Large intestine (tissue), 3 donors: ENCODE measurements at regions not wholly inside any gene's neighbourhood (a gene's known extent, or its start where the extent isn't known, plus 50 kb on each side); places are given as distances from the start of the nearest gene placed in this dataset.

Experiments used
- DNase-seq, 2 donors: peaks; one replicate each; pipeline versions ENCODE4 v3.0.0 to v3.0.0-alpha.2; 2013
- H3K27ac ChIP-seq: one replicate; pipeline ENCODE4 v1.5.1; 2013; ENCODE audit warnings: low read length
- H3K27me3 ChIP-seq: 2 replicates; pipeline ENCODE4 v1.6.1; 2013; ENCODE audit warnings: low read length; ENCODE audit not compliant: control insufficient read depth, insufficient read depth
- H3K36me3 ChIP-seq: 2 replicates; pipeline ENCODE4 v1.6.1; 2013; ENCODE audit warnings: low read length; ENCODE audit not compliant: control insufficient read depth, insufficient read depth
- H3K4me1 ChIP-seq: one replicate; pipeline ENCODE4 v1.6.1; 2013; ENCODE audit warnings: low read length; ENCODE audit not compliant: control insufficient read depth, insufficient read depth
- H3K4me3 ChIP-seq: one replicate; pipeline ENCODE4 v1.5.1; 2013; ENCODE audit warnings: low read length
- H3K9me3 ChIP-seq: one replicate; pipeline ENCODE4 v1.6.1; 2013; ENCODE audit warnings: mild to moderate bottlenecking, low read depth, low read length, moderate library complexity; ENCODE audit not compliant: control insufficient read depth
- WGBS: methylation state at CpG from one replicate; pipeline ENCODE4 v1.1.5; 2013; ENCODE audit warnings: low lambda C conversion rate; ENCODE audit not compliant: insufficient coverage; 5-methylcytosine and 5-hydroxymethylcytosine counted together

- Histone ChIP-seq H3K27me3 (no peaks in the 10 kb centered on the region), H3K4me1 (no peaks in the 10 kb centered on the region), H3K27ac (no peak overlapping the region), H3K36me3 (no peaks in the 10 kb centered on the region), H3K9me3 (no peaks in the 10 kb centered on the region), H3K4me3 (no peak overlapping the region)
- DNase-seq, result no peak
- 64% methylated on average over 4 of the region's 5 CpGs for WGBS
Observed at GRCh38 chr21:22444990-22445389, 1446.8 kb downstream of the NCAM2 start.

- Histone ChIP-seq H3K36me3 (no peaks in the 10 kb centered on the region), H3K9me3 (no peaks in the 10 kb centered on the region), H3K27ac (no peak overlapping the region), H3K27me3 (no peaks in the 10 kb centered on the region), H3K4me1 (no peaks in the 10 kb centered on the region), H3K4me3 (no peak overlapping the region)
- no peak for DNase-seq
- 88% methylated on average over 1 of the region's 1 CpG for WGBS
Observed at GRCh38 chr21:22450507-22450906, 1452.3 kb downstream of the NCAM2 start.

GRCh38 chr21:22456241-22456640, 1458.0 kb downstream of the NCAM2 start:
- DNase-seq, result no peak
- Histone ChIP-seq H3K4me1 (no peaks in the 10 kb centered on the region), H3K27ac (no peak overlapping the region), H3K27me3 (no peaks in the 10 kb centered on the region), H3K4me3 (no peak overlapping the region), H3K9me3 (no peaks in the 10 kb centered on the region), H3K36me3 (no peaks in the 10 kb centered on the region)
- WGBS, result 80% methylated on average over 1 of the region's 2 CpGs

- H3K27me3 ChIP-seq, result no peaks in the 10 kb centered on the region
- H3K9me3 ChIP-seq, result no peaks in the 10 kb centered on the region
- no peak overlapping the region for H3K27ac ChIP-seq
- H3K36me3 ChIP-seq, result no peaks in the 10 kb centered on the region
- WGBS, result no CpG with 5 or more reads among the region's 1 CpG
- no peak for DNase-seq
- no peak overlapping the region for H3K4me3 ChIP-seq
- no peaks in the 10 kb centered on the region for H3K4me1 ChIP-seq
Observed at GRCh38 chr21:22468893-22469292, 1470.7 kb downstream of the NCAM2 start.

GRCh38 chr21:22474403-22474802, 1476.2 kb downstream of the NCAM2 start:
- no peak overlapping the region for H3K4me3 ChIP-seq
- no peak overlapping the region for H3K27ac ChIP-seq
- DNase-seq, result no peak
- no peaks in the 10 kb centered on the region for H3K9me3 ChIP-seq
- no peaks in the 10 kb centered on the region for H3K4me1 ChIP-seq
- no peaks in the 10 kb centered on the region for H3K36me3 ChIP-seq
- H3K27me3 ChIP-seq, result no peaks in the 10 kb centered on the region
- 83% methylated on average over 1 of the region's 1 CpG for WGBS

GRCh38 chr21:22476214-22476613, 1478.0 kb downstream of the NCAM2 start:
- Histone ChIP-seq H3K9me3 (no peaks in the 10 kb centered on the region), H3K4me3 (no peak overlapping the region), H3K27me3 (no peaks in the 10 kb centered on the region), H3K27ac (no peak overlapping the region), H3K4me1 (no peaks in the 10 kb centered on the region), H3K36me3 (no peaks in the 10 kb centered on the region)
- no peak for DNase-seq
- WGBS, result no CpG with 5 or more reads among the region's 2 CpGs

- H3K27ac ChIP-seq, result no peak overlapping the region
- H3K4me3 ChIP-seq, result no peak overlapping the region
- H3K4me1 ChIP-seq, result no peaks in the 10 kb centered on the region
Observed at GRCh38 chr21:22476726-22477646, 1478.8 kb downstream of the NCAM2 start.

GRCh38 chr21:22490049-22490448, 1491.8 kb downstream of the NCAM2 start:
- Histone ChIP-seq H3K36me3 (no peaks in the 10 kb centered on the region), H3K27ac (no peak overlapping the region), H3K27me3 (no peaks in the 10 kb centered on the region), H3K9me3 (no peaks in the 10 kb centered on the region), H3K4me1 (no peaks in the 10 kb centered on the region), H3K4me3 (no peak overlapping the region)
- WGBS, result 80% methylated on average over 1 of the region's 1 CpG
- no peak for DNase-seq

More at GRCh38 chr21:22476726-22477646, 1478.8 kb downstream of the NCAM2 start:
- no peaks in the 10 kb centered on the region for H3K9me3 ChIP-seq
- no peaks in the 10 kb centered on the region for H3K27me3 ChIP-seq
- no peak for DNase-seq
- no peaks in the 10 kb centered on the region for H3K36me3 ChIP-seq
- no CpG with 5 or more reads among the region's 2 CpGs for WGBS

GRCh38 chr21:22516230-22516629, 1518.0 kb downstream of the NCAM2 start:
- H3K4me3 ChIP-seq, result no peak overlapping the region
- H3K36me3 ChIP-seq, result no peaks in the 10 kb centered on the region
- no peaks in the 10 kb centered on the region for H3K9me3 ChIP-seq
- no peaks in the 10 kb centered on the region for H3K4me1 ChIP-seq
- no peak overlapping the region for H3K27ac ChIP-seq
- DNase-seq, result no peak
- no CpG with 5 or more reads among the region's 3 CpGs for WGBS
- no peaks in the 10 kb centered on the region for H3K27me3 ChIP-seq

- no CpG with 5 or more reads among the region's 1 CpG for WGBS
Observed at GRCh38 chr21:22535630-22536029, 1537.4 kb downstream of the NCAM2 start.

GRCh38 chr21:22536509-22536908, 1538.3 kb downstream of the NCAM2 start:
- peaks cover 11% of the 10 kb centered on the region for H3K9me3 ChIP-seq
- H3K27ac ChIP-seq, result no peak overlapping the region
- no peaks in the 10 kb centered on the region for H3K4me1 ChIP-seq
- H3K36me3 ChIP-seq, result no peaks in the 10 kb centered on the region
- no peak for DNase-seq
- H3K27me3 ChIP-seq, result no peaks in the 10 kb centered on the region
- no peak overlapping the region for H3K4me3 ChIP-seq

More at GRCh38 chr21:22535630-22536029, 1537.4 kb downstream of the NCAM2 start:
- H3K36me3 ChIP-seq, result no peaks in the 10 kb centered on the region
- no peak overlapping the region for H3K27ac ChIP-seq
- no peaks in the 10 kb centered on the region for H3K4me1 ChIP-seq
- H3K27me3 ChIP-seq, result no peaks in the 10 kb centered on the region
- peaks cover 6% of the 10 kb centered on the region for H3K9me3 ChIP-seq
- DNase-seq, result no peak
- no peak overlapping the region for H3K4me3 ChIP-seq
